ENCODE measurements at regions not wholly inside any gene's neighbourhood (a gene's known extent, or its start where the extent isn't known, plus 50 kb on each side); places are given as distances from the start of the nearest gene placed in this dataset.

DNA sequence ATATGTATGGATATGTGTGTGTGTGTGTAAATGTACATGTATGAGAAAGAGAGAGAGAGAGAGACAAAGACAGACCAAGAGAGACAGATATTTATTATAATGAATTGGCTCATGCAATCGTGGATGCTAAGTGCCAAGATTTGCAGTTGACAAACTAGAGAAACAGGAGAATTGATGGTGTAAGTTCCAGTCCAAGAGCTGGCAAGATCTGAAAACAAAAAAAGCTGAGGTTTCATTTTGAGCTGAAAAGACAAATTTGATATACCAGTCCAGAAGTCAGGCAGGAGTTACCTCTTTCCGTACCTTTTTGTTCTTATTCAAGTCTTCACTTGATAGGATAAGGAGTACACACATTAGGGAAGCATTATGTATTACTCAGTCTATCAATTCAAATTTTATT is 157.8 kb downstream of the COPS8 start:
- DNase-seq (ENCODE audit: low read depth, low spot score), result no peak

- DNase-seq (ENCODE audit: low read depth, low spot score), result no peak
Measured at GRCh38 chr2:237244178-237244577, 158.5 kb downstream of the COPS8 start.

- no peak for DNase-seq (ENCODE audit: low read depth, low spot score)
Measured at GRCh38 chr2:237244976-237245646, 159.4 kb downstream of the COPS8 start.

GRCh38 chr2:237250599-237250998 is 163.4 kb downstream of the COL6A3 start:
- no peak for DNase-seq (ENCODE audit: low read depth, low spot score)

- DNase-seq (ENCODE audit: low read depth, low spot score), result no peak
Measured at GRCh38 chr2:237251986-237252385, 162.0 kb downstream of the COL6A3 start.

DNA sequence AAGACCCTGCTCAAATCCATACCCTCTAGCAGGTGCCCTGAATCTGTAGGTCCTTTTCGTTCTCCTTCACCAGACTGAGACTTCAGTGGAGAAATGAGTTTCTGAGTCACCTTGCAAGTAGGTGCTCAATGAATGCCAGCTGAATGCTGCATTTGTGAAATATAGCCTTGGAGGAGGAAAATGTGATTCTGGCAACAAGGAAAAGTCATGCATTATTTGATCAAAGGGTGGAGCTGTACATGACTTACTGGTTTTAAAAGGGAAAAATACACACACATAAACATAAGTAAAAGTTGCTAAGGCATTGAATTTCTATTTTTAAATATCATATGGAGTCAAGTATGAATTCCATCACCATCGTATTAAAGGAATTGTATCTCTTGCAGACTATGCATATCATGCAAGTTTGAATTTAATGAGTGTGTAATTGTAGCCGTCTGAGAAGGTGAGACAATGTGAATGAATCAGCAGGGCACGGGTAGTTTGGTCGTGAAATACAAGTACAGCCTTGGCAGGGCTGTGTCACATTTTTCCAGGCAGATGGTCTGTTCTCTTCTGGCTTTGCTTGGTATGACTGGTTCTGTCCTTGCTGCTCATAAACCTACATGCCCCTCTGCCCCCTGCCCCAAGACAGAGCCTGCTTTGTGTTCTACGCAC is 160.8 kb downstream of the COL6A3 start:
- DNase-seq (ENCODE audit: low read depth, low spot score), result no peak

DNA sequence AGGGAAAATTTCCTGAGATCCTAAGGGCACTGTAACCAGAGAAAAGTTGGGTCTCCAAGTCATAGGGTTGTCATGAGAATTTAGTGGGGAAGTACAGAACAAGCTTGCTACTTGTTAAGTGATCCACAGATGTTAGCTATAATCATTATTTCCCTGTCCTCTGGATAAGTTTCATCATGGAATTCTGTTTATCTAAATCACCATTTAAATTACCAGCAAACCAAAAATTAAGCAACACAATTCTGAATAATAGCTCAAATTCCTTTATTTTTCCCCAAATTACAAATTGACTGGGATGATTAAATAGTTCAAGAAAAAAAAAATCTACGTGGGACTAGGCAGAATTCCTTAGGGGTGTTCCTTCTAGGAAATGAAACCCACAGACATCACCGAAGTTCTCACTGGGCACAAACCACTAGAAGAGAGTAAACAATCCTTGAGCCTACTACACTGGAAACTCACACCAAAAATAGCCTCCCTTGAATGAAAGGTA is 159.5 kb downstream of the COL6A3 start:
- DNase-seq (ENCODE audit: low read depth, low spot score), result no peak

DNA sequence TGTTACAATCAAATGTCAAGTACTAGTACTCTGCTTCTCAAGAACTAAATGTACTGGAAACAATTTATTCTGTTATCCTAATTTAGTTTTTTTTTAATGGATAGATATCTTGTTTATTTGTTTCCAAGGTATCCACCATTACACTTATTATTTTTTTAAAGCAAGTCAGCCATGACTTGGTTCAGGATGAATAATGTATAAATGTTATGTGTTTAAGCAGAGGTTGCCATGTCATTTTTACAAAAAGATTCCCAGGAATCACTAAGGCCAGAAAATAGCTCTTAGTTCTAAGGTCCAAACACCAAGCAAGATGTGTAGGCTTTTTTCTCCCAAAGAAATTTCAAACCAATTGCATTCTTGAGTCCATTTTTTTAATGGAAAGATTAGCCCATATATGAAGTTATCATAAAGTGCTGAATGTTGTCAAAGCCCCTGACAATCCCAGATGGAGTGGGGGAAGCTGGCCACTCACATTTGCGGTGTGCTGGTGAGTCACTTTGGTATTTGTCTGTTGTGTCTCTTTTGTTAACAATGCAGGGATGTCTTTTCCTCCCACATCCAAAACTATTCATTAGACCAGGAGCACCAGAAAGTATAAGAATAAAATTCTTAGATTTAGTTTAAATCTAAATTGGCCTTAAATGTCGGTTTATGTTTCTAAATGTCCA is 158.9 kb downstream of the COL6A3 start:
- DNase-seq (ENCODE audit: low read depth, low spot score), result no peak

DNA sequence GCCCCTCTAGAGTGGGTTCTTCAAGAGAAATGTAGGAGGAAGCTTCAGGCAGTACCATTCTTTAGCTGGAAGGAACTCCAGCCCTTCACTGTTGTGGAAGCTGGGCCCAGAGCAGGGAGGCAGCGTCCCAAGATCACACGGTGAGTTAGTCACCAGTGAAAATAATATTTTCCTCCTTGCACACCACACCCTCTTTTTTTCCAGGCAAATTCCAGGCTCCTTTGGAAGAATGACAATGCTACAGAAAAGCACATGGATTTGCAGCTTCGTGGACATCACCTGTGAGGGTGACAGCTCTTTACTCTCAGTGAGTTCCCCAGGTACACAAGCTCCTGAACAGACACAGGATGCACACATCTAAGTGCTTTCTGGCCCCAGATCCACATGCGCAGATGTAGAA is 157.1 kb downstream of the COL6A3 start:
- no peak for DNase-seq (ENCODE audit: low read depth, low spot score)

DNA sequence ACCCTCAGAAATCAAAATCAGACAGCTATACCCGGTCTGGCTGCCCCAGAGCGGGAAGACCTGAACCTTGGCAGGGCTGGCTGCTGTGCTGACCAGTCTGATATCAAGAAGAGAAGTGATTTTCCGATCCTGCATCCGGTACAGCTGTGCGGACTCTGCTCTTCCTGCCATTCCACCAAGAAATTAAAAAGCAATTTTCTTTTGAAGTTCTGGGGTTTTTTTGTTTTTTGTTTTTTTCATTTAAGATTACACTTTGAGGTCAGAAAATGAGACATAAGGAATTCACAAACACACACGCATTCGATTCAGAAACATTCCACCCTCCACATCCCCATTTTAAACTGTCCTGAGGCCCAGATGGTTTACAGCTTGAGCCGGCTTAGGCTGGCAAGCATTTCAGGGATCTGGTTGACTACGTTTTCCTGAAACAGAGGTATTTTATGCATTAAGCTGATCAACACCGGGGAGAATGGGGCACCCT is 156.5 kb downstream of the COL6A3 start:
- no peak for DNase-seq (ENCODE audit: low read depth, low spot score)

DNA sequence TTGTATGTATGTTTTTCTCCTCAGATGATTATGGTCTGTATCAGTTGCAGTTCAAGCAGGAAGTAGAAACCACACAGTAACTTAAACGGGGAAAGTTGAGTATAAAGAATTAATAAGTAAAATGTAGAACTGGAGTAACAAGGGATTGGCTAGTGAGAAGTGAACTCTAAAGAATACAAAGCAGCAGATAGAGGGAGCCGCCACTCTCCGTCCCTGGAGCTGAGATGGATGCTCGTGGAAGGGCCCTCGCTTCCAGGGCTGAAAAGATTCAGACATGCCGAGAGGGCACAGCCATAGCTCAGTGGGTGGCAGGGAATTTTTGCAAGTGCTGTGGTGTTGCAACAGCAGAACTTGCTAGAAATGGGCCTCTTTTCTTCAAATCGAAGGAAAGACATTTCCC is 155.8 kb downstream of the COL6A3 start:
- DNase-seq (ENCODE audit: low read depth, low spot score), result no peak

DNA sequence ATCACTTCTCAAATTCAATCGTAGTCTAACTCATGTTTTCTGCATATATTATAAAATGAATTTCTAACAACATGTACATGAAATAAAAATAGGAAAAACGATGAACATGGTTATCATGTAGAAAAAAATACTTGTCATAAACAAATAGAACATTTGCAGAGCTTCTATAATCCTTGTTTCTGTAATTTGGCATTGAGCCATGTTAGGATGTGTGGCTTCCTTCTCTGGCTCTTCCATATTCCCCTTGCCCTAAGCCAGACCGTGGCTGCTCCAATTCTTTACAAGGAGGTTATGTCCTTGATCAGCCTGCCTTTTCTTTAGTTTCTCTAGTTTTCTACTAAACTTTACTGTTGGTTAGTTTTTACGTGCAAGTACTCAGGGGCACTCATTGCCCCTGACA is 155.3 kb downstream of the COL6A3 start:
- no peak for DNase-seq (ENCODE audit: low read depth, low spot score)

DNA sequence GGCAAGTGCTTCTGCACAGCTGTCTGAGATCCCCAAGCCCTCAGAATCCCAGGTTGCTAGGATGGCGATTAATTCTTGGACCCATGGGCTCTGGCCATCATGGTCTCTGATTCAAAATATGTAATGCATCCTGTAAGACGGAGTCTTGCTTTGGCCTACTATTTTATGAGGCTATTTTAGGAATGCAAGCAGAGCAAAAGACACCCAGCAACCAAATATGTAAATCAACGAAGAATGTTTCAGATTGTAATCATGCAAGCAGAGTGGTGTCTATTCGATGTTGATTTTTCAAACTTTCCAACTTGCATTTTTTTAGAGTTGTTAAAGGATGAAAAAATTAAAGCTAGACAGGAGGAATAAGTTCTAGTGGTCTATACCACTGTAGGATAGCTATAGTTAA is 154.8 kb downstream of the COL6A3 start:
- no peak for DNase-seq (ENCODE audit: low read depth, low spot score)

- no peak for DNase-seq (ENCODE audit: low read depth, low spot score)
Measured at GRCh38 chr2:237260039-237260620, 153.8 kb downstream of the COL6A3 start.

GRCh38 chr2:237260686-237261085 is 153.3 kb downstream of the COL6A3 start:
- DNase-seq (ENCODE audit: low read depth, low spot score), result no peak

- DNase-seq (ENCODE audit: low read depth, low spot score), result no peak
Measured at GRCh38 chr2:237261327-237261726, 152.6 kb downstream of the COL6A3 start.

- DNase-seq (ENCODE audit: low read depth, low spot score), result no peak
Measured at GRCh38 chr2:237262838-237263771, 150.9 kb downstream of the COL6A3 start.

DNA sequence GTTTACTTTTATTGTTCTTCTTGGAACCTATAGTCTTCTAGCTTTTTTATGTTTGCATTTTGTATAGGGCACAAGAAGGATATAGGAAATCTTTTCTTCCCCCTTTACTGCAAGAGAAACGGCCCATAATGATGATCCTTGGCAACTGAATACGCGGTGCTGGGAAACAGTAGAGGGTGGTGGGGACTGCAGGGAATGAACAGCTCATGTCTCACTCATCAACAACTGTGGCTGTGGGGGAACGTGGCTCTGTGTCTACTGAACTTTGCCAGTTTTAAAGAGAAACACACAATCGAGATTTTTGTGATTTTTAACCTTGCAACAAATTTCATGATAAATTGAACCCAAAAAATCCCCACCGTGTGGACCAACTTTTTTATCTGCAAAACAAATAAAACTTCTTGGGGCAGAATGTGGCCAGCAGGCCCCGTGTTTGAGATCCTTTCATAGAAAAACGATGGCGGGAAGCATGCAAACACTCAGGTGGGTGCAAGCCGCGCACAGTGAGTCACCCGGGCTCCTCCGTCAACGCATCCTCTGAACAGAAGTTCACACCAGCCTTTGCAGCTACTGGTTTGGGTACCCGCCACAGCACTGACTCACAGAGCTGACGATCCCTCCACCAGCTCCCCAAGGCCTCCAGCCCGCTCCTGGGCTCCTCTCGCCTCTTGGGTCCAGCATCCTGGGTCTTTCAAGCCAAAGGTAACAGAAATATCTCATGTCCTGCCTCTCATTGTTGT is 149.3 kb downstream of the COL6A3 start:
- DNase-seq (ENCODE audit: low read depth, low spot score), result no peak

DNA sequence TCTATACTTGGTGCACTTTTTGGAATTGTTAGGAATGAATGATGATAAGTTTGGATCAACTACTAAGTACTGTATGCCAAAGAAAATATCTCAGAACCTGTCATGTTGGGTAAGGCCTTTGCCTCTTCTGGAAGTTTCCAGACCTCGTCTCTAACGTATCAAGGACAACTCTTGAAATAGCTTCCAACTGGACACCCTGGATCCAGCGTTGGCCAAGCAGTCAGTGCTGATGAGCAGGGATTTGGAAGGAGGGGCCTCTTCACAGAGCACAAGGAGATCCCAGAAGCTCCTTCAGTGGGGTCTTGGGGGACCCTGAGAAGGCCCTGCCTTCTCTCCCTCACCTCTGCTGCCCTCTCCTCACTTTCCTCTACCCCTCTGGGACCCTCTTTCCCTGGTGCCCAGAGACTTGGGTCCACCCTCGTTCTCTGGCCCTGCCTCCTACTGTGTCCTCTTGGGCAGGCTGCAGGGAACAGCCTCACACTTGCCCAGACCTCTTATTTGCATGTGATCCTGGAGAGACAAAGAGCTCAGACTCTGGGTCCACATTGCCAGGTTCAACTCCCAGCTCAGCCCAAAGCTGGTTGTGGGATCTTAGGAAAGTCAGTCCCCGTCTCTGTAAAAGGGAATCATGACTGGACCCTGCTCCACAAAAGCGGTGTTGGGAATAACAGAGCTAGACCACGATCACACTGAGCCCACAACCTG is 145.8 kb downstream of the COL6A3 start:
- no peak for DNase-seq (ENCODE audit: low read depth, low spot score)
